DMS 273 treated with DMSO at 0.1 percent for 48 hours (cell line): ENCODE measurements at regions not wholly inside any gene's neighbourhood (a gene's known extent, or its start where the extent isn't known, plus 50 kb on each side); places are given as distances from the start of the nearest gene placed in this dataset.

Source experiments
- DNase-seq: peaks from one replicate; lab custom pipeline; 2025; lab: John Stamatoyannopoulos, UW

DNA sequence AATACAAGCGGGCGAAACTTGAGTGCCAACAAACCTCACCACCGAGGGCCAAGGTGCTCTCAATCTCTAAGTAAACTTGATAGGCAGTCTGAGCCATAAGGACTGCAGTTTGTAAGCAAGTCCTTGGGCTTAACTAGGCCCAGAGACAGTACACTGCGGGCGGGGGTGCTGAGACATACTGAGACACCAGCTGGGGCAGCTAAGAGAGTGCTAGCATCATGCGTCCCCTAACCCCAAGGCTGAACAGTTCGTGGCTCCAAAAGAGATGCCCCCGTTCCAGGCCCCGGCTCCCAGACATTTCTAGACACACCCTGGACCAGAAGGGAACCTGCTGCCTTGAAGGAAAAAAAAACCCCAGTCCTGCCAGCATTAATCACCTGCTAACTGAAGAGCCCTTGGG lies 126.8 kb upstream of the PRDX4 start:
- no peak for DNase-seq

DNA sequence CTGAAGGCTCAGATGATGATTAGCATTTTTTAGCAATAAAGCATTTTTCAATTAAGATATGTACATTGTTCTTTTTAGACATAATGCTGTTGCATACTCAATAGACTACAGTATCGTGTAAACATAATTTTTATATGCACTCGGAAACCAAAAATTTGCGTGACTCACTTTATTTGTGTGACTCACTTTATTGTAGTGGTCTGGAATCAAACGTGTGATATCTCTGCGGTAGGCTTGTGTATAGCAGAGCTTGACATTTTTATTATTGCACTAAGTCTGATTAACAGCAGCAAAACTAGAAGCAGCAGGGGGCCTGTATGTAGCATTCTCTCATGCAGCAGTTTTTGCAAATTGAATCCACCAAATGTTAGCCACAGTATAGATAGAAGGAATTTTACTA lies 119.1 kb upstream of the PRDX4 start:
- no peak for DNase-seq

DNA sequence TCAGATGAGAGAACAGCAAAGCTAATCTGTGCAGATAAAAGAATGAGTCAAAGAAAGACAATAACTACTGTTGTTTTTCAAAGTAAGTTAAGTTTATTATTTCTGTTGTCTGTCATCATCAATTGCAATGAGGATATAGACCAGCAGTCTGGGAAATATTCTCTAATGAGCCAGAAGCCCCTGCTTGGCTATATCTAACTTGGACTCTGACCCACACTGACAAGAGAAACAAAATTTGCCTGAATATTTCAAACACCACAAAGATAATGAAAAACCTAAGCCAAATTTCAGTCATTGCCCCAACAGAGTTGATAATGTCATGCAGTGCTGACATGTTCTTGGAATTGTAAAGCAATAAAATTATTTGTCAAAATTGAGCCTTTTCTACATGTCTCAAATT lies 115.0 kb upstream of the PRDX4 start:
- DNase-seq: no peak

DNA sequence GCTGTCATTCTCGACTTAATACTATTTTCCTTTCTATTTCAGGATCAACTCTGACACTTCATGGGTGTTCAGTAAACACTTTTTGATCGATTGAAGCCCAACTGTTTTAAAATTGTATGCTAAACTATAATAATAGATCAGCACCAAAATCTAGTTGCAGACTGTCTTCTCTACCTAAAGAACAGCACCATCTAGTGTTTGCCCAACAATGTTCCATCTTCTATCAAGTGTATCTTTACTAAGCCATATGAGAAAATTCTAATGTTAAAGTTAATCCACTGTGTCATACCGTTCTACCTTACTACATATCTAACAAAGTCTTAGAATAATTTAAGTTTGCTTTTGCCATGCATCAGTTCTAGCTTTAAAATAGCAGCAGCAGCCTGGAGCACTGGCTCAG lies 113.0 kb upstream of the PRDX4 start:
- peak; percentile 29 for DNase-seq

DNA sequence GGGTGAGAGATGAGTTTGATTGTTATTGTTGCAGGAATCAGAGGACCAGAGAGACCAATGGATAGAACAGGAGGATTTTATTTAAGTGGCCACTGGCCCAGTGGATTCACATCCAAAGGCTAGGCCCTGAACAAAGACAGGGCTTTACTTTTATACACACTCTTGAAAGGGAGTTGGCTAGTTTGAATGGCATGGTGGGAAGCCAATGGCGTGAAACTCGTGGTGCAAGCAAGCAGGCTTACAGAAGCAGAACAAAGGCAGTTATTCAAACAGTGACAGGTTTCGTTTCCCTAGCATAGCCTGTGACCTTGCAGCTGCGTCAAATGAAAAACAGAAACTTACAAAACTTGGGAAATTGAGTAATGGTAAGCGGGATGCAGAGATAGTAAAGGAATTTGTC lies 110.2 kb upstream of the PRDX4 start:
- no peak for DNase-seq

DNA sequence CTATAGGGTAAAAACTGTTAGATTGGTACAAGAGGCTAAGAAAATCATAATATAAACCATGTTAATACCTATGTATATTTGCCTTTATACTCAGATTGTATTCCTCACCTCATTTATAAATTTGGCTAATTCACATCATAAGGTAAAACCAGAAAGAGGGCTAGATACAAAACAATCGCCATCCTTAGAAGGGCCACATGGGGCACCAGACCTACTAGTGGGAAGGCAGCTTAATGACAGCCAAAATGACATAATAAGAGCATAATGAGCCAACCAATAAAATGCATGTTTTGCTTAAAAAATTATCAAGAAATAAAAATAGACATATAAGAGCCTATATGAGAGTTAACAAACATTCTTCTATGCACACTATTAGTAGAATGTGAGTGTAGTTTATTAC lies 107.3 kb upstream of the PRDX4 start:
- DNase-seq: no peak

DNA sequence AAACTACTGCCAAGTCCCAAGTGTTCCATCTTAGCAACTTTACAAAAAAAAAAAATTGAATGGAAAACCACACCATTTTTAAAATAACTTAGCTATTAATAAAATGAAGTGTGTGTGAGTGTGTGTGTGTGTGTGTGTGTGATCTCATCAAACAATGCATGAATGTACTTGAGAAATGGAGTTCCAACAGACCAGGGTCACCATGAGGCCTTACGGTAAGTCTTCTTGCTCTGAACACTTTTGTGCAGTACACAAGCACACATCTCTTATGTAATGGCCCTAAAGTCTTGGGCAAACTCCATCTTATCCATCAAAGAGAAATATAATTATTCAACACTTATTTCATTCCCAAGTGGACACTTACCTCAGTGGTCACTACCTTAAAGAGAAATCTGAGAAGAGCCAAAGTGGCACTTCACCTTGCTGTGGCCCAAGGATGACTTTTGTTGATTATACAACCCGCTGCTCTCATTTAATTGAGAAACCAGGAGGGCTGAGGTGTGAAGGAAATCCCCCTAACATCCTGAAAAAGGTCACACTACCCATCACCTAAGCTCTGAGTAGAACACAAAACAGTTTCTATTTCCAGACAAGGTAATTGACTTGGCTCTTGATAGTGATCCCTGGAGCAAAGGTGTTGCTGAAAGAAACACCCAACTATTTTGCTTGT lies 96.5 kb upstream of the PRDX4 start:
- no peak for DNase-seq

DNA sequence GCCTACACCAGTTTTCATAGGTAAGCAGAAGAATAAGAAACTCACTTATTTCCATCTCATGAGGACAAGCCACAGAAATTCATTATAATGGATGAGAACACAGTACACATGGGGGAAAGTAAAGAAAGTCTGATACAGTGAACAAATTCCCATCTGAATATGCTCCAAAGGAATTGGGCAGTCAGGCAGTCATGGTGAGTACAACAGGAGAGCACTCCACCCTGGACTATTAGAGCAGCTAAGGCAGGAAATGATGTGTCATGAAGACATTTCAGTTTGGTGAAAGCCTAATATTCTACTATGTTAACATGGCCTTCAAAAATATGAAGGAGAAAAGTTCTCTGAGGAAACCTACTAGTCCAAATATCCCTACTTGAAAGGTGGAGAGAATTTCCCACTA lies 92.0 kb upstream of the PRDX4 start:
- no peak for DNase-seq

DNA sequence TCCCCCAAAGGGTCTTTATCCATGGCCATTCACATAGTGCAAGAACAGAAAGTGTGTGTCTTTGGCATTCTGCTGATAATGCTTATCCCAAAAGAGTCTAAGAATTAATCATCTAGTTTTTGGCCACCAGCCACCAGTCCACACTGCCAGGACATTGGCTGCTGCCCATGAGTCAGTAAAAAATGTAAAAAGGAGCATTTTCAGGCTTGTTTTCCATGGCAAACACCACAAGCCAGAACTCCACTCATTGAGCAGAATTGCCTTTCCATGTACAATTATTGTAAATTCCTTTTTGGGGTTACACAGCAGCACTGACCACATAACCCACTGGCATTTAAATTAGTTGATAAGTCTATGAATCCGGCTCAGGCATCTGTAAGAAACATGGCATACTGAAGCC lies 89.2 kb upstream of the PRDX4 start:
- no peak for DNase-seq

DNA sequence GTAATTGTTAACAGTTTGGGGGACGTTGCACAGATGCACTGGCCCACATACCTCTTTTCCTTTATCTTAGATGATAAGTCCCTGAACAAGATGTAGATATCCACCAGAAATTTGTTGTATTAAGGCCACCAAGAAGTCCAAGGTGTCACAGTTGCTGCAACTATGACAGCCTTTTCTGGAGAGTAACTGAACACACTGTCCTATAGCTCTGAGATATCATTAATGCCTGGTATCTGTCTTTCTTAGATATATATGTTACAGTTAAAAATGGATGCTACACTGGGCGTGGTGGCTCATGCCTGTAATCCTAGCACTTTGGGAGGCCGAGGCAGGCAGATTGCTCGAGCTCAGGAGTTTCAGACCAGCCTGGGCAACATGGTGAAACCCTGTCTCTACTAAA lies 77.8 kb upstream of the PRDX4 start:
- no peak for DNase-seq

DNA sequence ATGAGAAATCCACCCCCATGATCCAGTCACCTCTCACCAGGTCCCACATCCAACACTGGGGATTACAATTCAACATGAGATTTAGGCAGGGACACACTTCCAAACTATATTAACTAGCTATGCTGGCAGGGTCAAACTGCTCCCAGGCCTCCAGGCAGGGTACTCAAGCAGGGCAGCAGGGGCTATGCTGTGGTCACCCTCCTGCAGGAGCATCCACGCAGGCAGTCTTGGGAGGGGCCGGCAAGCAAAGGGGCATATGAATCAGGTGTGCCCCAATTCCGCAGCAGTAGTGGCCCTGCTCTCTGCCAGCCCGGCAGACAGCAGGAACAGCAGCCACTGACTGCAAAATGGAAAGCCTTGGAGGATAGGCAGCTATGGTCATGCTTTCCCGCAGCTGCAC lies 74.6 kb upstream of the PRDX4 start:
- no peak for DNase-seq

DNA sequence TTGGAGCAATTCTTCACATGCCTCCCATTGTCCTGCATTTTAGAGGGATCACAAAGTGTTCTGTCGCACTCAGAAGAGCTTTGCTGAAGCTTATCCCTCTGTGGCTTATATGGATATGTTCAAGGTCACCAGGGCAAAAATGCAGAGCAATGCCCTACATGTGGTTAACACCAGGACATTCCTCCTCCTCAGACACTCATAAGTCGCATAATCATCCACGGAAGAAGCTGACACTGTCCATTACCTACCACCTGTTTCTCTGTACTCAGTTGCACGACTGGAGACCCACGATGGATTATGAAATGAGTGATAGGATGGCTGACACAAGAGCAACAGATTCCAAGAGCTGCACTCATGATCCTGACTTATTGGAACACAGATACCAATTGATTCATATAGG lies 68.7 kb upstream of the PRDX4 start:
- no peak for DNase-seq

DNA sequence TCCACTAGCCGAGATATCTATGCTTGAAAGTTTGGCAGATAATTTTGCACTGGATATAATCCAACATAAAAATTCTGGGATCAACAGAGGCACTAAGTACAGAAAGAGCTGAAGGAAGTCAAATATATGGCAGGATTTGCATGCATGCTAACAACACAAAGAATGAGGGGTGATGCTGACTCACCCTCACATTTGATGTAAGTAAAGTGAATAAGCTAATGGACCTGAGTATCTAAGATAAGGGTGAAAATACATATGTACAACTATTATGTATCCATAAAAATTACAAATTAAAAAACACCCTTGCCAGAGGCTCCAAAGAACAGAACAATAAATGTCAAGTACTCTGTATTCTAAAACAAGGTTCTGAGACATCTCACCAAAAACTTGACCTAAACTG lies 63.8 kb upstream of the PRDX4 start:
- DNase-seq: no peak

DNA sequence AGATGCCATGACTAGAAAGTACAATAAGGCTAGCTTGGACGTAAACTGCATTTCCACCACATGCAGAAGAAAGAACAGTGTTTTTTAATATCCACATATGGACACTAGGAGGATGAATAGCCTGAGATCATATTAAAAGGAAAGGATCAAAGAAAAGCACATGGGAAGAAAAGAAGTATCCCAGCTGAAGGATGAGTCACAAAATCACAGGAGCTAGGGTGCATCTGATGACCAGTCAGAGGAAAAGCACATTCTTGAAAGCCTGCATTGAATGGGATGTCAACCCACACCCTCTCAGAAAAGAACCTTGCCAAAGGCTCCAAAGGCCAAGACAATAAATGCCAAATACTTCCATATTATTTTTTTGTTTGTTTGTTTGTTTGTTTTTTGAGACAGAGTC lies 56.8 kb upstream of the PRDX4 start:
- DNase-seq: no peak

DNA sequence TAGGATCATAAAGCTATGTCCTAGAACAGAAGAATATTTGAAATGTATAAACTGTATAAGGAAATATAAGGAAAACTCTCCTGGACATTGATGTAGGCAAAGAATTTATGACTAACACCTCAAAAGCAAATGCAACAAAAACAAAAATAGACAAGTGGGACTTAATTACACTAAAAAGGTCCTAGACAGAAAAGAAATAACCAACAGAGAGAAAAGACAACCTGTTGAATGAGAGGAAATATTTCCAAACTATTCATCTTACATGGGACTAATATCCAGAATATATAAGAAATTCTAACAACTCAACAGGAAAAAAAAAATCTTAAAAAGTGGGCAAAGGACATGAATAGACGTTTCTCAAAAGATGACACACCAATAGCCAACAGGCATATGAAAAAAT lies 54.4 kb upstream of the PRDX4 start:
- no peak for DNase-seq

DNA sequence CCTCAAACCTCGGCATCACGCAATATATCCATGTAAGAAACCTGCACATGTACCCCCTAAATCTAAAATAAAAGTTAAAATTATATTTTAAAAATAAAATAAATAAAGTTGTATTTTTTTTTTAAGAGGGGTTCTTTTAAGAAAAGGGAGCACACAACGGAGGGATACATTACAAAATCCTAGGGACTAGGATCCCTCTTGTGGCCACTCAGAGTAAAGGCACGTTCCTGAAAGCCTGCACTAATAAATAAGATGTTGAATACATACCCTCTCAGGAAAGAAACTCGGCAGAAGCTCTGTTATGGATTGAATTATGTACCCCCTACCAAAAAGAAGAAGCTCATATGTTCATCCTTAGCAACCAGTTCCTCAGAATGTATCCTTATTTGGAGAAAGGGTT lies 50.9 kb upstream of the PRDX4 start:
- DNase-seq: no peak
